SIG-M5 treated with dmso at 0.1 percent for 504 hours (cell line): ENCODE measurements at regions not wholly inside any gene's neighbourhood (a gene's known extent, or its start where the extent isn't known, plus 50 kb on each side); places are given as distances from the start of the nearest gene placed in this dataset.

ENCODE experiments used
- DNase-seq: peaks from one replicate; lab custom pipeline; 2025; ENCODE audit not compliant: unreplicated experiment; lab: John Stamatoyannopoulos, UW

DNA sequence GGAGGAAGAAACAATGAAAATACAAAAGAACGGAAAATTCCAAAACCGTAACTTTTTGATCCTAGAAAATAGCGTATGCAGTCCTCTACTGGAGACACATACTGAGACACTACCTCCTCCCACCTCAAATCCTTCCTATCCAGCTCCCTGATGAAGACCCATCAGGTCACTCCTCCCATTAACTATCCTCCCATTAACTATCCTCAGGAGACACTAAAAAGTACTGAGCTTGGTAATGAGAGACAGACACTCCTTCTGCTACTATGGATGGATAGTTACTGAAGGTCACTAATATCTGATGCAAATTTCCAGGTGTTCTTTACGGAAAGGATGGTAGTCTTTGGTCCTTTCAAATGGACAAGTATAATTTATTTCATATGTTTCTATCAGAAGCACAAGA is 237.5 kb upstream of the BLID start:
- DNase-seq: no peak

DNA sequence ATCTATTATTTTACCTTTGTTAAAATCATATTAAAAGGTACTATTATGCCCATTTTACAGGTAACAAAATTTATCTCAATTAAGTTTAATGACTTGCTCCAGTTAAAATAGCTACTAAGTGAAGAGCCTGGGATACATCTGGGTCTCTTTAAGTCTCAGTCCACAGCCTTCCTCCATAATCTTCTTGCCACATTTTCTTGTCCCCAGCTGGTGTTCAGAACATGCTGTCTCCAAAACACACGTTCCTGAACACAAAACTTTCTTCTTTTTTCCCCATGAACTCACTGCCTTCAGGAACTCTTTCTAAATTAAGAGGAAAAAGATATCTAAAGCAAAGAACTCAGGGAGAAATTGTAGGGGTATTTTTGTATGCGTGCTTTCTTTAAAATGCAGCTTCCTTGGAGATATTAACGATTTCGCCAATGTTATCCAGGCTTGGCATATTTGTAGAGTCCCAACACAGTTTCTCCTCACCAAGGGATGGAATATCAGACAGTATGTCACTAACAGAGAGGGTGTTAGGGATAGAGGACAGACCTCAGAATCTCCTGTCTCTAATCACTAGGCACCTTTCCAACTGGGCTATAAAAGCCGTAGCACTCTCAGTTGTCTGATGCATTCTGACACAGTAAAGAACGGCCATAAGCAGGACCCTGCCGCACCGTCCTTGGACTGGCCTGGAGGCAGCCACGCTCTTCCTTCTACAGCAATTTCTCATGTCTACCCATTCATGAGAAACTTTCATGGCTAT is 232.8 kb upstream of the BLID start:
- no peak for DNase-seq

DNA sequence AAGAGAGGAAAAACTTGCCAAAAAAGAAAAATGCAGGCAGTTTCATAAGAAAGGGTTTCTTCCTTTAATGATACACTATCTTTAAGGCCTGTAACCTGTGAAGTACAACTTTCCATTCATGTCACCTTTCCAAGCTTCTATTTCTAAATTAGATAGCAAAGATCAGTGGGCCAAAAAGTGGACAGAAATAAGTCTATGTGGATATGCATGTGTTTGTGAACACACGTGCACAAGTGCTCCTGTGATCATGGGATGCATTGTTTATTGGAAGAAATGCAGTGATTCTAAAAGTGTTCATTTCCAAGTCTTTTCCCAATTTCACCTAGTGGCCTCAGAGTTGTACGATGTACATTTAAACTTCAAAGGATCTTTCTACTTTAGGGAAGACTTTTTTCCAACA is 230.0 kb upstream of the BLID start:
- no peak for DNase-seq

DNA sequence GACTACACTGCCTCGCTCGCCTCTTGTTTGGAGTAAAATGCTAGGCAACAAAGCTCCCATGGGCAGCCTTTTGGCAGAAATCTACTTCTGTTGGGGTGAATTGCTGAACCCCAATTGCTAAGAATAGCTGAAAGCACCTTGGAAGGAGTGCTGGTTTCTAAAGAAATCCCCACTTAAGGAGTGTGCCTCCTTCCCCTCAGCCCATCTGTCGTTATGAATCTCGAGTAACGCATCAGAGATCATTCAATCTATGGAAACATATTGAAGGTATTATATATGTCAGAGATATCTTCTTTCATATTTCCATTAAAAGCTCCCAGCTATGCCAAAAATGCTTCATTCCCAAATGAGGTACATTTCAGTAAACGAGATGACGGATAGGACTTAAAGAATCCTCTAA is 229.6 kb upstream of the BLID start:
- DNase-seq: no peak

DNA sequence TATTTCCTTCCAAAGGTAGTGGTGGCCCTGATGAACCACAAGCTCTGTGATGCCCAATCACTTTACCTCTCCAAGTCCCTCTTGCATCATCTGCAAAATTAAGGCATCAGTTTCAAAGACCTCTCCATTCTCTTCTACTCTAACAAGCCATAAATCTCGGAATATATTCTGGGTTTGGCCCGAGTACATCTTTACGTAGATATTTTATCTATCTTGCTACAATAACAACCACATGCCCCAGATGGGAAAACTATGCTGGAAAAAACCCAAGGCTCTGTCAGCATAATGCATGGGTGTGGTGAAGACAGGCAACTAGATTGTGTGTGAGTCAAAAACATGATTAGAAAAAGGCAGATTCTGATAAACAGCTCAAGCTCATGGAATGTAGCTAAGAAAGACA is 228.2 kb upstream of the BLID start:
- DNase-seq: no peak

DNA sequence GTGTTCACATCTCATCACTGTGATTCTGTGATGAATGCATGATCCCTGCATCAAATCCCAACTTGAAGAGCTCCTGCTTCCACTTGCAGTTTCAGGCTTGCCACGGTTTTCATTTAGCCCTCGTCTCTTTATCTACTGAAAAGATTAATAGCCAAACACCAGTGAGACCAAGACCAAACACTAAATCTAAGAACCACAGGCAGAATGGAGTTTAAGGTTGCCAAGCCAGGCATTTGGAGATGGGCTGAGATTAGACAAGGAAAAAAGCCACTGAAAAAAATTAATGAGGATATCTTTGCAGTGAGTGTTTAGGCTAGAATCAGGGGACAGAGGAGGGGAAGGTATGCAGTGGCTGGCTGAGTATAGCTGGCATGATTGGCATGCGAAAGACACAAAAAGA is 227.2 kb upstream of the BLID start:
- no peak for DNase-seq

DNA sequence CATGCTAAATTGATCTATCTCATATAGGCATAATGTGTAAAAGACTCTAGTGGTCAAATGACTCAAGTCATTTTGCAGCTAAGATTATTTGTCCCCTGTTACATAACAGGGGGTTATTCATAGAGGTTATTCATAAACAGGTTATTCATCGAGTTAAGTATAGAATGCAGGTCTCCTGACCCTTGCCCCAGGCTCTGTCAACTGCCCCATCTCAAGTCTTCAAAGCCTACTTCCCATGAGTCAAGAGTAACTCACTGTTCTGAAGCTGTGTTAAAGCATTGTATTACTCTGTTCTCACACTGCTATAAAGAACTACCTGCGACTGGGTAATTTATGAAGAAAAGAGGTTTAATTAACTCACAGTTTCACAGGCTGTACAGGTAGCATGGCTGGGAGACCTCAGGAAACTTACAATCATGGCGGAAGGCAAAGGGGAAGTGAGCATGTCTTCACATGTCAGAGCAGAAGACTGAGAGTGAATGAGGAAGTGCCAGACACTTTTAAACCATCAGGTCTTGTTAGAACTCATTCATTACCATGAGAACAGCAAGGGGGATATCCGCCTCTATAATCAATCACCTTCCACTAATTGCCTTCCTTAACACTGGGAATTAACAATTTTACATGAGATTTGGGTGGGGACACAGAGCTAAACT is 226.2 kb upstream of the BLID start:
- peak; percentile 14 for DNase-seq

DNA sequence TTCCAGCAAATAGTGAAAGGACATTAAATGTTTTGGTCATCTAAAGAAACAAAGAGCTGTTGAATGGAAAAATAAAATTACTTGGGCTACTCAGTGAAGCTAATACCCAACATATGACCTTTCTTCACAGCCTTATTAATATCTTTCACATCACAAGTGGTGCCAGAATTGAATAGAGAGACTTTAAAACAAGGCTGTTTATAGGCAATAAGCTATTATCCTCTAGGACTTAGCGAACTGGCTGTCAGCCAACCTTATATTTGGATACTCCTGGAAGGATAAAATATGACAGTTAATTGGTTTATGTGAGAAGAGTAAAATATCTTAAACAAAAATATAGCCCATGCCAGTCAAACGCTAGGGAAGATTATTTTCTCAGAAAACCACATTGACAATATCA is 225.5 kb upstream of the BLID start:
- DNase-seq: no peak

DNA sequence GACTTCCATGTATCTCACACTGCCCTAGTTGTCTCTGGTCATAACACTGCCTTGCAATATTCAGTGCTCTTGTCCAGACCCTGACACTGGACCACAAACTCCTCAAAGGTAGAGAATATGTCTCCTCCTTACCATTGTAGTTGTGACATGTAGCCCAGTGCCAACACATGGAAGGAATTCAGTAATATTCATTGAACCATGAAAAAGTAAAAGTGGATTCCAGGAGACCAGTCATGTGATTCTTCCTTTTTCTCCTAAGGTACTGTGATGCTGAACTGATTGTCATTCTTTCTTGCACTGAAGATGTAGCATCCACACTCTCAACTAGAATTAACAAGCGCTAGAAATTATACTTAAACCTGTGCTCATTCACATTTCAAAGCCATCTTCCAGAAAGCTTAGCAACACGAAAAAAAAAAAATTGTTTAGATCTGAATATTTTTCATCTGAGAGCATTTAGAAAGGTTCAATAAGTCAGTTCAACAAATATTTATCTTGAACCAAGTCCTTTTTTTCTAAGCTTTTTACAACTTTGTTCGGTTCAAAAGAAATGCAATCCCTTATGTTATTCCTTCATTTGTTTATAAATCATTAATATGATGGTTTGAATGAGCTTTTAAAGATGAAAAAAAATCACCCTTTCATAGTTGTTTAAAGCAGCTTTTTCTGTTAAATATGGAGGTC is 224.7 kb upstream of the BLID start:
- DNase-seq: no peak

DNA sequence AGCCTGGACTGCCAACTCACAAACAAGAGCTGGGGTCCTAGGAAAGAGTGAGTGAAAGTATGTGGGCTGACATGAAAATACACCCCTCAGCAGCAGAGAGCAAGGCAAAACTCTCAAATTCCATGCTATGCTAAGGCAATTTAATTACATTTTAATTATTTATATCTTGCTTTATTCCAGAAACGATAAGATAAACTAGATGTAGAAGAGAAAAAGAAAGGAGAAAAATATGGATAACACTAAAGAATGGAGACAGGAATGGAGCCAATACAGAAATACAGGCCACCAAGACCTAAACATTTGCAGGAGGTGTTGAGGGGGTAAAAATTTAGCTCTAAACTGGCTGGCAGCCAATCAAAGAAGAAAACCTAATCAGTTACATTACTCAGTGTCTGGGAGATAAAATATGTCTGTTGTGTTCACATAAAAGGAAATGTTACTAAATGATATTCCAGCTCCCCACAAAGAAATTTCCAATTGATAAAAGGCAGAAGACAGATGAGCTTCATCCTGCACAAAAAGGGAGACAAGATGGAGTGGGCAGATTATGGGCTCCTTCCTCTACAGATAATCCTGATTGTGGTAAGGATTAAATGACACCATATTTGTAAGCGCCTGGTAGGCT is 223.5 kb upstream of the BLID start:
- no peak for DNase-seq

DNA sequence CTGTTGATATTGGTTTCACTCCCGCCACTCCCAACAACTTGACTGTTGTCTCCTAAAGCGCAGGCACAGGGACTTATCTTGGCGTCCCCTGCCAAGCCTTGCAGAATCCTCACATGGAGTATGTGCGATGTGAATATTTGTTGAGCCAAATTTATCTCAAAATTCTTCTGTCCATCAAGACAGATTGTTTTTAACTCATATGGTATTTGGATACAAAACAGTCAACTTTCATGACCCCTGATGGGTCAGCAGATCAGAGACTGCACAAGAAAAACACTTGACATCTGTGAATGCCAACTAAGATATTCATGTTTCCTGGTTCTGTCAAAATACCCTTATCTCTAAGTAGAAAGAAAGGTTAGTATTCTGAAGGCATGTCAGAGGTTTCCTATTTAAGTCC is 221.7 kb upstream of the BLID start:
- DNase-seq: no peak

DNA sequence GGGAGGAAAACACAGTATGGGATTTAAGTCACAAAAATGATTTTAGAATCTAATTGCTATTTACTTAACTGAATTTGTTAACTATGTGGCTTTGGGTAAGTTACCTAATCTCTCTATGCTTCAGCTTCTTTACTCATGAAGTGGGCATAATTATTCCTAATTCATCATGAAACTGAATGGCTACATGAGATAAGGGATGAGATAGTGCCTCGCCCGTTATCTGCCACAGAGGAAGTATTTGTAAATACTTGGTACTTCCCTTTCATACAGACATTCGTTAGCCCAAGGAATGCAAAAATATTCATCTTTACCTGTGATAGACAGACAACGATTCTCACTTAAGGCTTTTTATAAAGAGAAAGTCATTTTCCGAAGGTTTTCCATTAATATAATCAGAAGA is 221.2 kb upstream of the BLID start:
- no peak for DNase-seq

DNA sequence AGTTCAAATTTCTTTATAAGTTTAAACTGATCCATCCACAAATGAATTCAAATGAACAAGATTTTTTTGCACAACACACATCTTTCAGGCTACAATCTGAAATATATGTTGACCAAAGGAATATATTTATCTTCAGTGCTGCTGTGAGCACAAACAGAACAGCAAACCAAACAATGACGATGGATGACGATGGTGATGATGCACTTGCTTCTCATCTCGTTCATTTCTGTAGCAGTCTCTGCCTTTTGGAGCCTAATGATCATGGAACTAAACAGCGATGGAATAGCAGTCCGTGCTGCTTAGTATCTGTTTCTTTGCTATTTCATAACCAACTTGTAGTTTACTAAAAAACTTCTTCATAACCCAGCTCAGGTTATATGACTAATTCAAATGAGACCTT is 220.7 kb upstream of the BLID start:
- DNase-seq: no peak

DNA sequence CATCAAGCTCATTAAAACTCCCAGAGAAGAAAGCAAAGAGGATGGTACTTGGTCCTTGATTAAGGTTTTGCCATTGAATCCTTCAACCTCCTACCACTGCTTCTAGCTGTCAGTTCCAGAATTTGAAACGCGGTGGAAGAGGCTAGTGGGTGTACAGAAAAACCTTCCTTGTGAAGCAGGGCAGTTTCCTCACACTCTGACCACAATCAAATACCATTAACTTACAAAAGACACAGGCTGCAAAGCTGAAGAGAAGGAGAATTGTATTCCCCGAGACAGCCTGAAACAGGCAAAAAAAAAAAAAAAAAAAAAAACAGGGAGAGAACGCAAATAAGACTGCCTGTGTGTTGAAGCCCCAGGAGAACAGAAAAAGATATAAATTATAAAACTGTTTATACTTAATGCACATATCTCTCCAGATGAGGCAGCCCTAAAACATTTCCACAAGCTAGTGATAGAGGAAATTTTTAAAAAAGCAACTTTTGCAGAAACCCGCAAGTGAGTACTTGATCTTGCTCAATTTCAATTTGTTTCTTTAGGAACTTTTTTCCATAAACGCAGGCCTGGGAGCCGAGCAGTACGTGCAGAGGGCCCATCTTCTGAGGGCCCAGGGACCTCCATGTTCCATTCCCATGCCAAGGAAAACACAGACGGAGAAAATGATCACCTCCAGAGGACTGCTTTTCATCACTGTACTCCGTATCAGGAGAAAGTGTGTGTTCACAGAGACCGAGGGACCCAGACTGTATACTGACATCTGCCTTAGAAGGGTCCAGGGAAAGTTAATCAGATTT is 218.7 kb upstream of the BLID start:
- no peak for DNase-seq

DNA sequence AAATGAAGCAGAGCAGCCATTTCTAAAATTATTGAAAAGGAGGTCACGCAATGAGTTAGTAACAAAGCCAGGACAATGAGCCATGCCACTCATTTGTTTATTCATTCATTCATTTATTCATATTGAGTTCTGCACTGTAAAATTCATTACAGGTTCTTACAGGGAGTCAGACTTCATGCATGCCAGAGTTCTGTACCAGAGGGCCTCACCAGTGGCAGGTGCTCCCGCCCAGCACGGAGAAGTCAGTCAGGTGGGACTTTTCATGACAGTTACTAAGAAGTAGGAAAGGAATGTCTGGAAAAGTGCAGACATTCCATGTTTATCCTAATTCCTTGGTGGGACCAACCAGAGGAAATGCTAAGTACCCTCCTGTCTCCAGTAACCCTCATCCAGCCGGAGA is 217.5 kb upstream of the BLID start:
- no peak for DNase-seq

DNA sequence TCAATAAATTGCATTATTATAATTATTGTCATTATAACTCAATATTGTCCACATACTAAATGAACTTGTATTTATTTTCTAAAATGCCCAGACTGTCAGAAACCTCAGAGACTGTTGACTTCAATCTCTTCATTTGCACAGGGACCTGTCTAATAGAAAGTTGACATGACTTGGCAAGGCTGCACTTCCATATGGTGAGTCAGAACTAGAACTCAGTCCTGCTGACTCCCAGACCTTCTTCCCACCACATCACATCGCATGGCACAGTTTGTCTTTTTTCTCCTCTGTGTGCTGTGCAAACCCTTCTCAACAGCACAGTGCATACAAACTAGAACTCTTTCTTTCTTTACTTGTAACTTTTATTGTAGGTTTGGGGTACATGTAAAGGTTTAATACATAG is 215.1 kb upstream of the BLID start:
- DNase-seq: no peak

DNA sequence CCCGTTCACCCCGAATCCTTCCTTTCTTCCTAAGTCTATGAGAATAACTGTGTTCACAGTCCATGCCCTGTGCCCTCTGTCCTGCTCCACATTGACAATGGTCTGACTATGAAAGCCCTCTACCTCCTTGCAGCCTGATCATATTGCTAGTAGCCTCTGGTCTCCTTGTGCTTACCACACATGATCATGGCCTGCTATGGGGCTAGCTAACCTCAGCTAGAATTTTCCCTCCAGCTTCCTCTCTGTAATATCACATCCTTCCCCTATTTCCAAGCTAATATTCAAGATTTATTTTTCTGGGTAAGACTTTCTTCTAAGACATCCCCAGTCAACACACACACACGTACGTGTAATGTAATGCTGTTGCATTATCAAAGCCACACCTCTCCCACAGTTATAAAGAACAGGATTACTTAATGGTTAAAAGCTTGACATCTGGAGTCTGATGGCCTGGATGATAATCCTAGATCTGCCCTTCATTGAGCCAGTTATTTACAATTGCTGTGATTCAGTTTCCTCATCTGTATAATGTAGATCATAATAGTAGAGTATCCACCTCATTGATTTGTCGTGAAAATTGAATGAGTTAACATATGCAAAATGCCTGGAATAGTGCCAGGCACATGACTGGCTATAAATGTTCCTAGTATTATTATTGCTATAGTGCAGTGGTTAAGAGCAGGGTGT is 214.4 kb upstream of the BLID start:
- no peak for DNase-seq

DNA sequence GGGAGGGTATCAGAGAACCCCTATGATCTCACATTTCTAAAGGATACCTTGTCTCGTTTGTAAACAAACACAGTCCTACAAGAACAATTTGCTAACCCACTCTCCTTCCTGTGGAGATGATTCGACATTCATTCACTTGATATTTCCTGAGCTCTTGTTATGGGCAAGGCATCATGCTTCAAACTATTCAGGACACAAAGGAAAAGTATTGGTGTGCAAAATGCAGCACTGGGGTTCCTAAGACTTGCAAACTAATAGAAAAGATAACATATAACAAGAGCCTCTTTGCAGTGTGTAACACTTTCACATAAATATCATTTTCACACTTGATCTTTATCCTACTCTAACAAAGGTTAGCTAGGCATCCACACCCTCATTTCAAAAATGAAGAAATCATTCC is 211.5 kb upstream of the BLID start:
- DNase-seq: no peak

DNA sequence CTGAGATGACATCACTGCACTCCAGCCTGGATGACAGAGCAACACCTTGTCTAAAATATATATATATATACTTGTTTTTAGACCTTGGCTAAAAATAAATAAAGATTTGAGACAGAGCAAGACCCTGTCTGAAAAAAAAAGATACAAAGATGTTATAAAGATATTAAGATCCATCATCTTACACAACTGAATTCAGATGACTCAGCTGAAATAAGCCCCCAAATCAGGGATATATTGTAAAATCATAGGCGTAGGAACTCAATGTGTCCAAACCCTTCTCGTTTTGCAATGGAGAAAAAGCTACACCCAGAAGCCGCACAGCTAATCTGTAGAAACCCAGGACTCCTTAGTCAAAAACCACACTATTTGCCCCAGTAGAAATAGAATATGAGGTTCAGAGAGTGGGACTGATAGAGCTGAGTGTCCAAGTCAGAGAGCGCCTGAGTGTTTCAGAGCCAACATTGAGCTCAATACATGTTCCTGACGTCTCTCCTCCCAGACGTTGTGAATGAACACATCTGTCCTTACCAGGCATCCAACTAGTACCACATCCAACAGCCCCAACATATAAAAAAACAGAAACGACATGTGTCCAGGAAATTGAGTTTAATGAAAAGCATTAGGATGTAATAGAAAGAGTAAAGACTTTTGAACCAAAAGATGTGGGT is 207.9 kb upstream of the BLID start:
- no peak for DNase-seq

DNA sequence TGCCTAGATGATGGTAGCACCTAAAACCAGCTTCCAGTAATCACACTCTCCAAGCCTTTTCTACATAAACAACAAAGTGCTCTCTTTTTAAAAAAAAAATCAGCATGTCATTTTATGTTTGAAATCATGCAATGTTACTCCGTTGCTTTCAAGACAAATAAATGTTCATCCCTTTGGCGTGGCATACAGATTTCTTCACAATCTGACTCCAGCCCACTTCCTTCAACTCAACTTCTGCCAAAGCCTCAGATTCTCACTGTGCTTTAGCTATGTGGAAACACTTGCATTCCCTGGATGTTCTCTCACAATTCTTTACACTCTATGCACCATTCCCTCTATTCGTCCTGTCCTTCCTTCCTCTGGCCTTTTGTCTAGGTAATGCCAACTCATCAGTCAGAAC is 206.3 kb upstream of the BLID start:
- DNase-seq: no peak
